ENCODE measurements at regions not wholly inside any gene's neighbourhood (a gene's known extent, or its start where the extent isn't known, plus 50 kb on each side); places are given as distances from the start of the nearest gene placed in this dataset.
A peak's percentile ranks its signal among the peaks of the same experiment; 100 is the strongest.
"Not testable (repeated sequence)": the region's sequence is repeated elsewhere in the genome, so short reads cannot be mapped to it uniquely, and the experiment has no call there.

DNA sequence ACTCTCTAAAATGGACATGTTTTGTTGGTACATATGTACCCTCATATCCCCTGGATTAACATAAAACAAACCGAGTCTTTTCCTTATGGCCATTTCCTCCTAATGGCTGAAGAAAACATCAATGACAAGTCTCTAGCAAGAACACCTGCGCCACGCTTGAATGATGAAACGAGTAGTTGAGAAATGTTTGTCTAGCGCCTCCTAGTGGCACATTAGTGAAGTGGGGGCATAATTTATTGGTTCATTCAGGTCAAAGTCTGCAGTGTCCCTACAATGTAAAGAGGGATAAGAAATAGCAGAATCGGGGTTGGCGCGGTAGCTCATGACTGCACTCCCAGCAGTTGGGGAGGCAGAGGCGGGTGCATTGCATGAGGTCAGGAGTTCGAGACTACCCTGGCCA lies 391.8 kb upstream of the USP9Y start:
- intact Hi-C loops (cut with DNase I): no loop called here
- no peak for DNase-seq (ENCODE audit: extremely low spot score)
- H3K4me1 ChIP-seq: no peaks in the 10 kb centered on the region
- no peaks in the 10 kb centered on the region for H3K36me3 ChIP-seq
- no peak overlapping the region for H3K27ac ChIP-seq (replicated peaks in 1 of 4)
- TF ChIP-seq POLR2A (IDR thresholded peaks at IDR 0.05; ENCODE audit: low read depth) (no peak), CTCF (IDR thresholded peaks at IDR 0.05) (peak in 1 of 3 experiments; percentile 2), EP300 (IDR thresholded peaks at IDR 0.05) (no peak), POLR2AphosphoS5 (IDR thresholded peaks at IDR 0.05) (no peak)
- no CpG with 5 or more reads among the region's 10 CpGs for WGBS
- no peaks in the 10 kb centered on the region for H3K27me3 ChIP-seq
- no peaks in the 10 kb centered on the region for H3K9me3 ChIP-seq
- H3K4me3 ChIP-seq: no peak overlapping the region

GRCh38 chrY:12310832-12311231 lies 390.2 kb upstream of the USP9Y start:
- Histone ChIP-seq H3K9me3 (no peaks in the 10 kb centered on the region), H3K27ac (replicated peaks in 1 of 4) (no peak overlapping the region), H3K4me1 (no peaks in the 10 kb centered on the region), H3K36me3 (no peaks in the 10 kb centered on the region), H3K4me3 (no peak overlapping the region), H3K27me3 (no peaks in the 10 kb centered on the region)
- intact Hi-C loops (cut with DNase I): no loop called here
- WGBS: no CpG with 5 or more reads among the region's 5 CpGs
- TF ChIP-seq POLR2A (IDR thresholded peaks at IDR 0.05; ENCODE audit: low read depth) (no peak), POLR2AphosphoS5 (IDR thresholded peaks at IDR 0.05) (no peak), EP300 (IDR thresholded peaks at IDR 0.05) (no peak), CTCF (IDR thresholded peaks at IDR 0.05) (no peak)
- DNase-seq (ENCODE audit: extremely low spot score): no peak

- TF ChIP-seq EP300 (IDR thresholded peaks at IDR 0.05) (no peak), POLR2AphosphoS5 (IDR thresholded peaks at IDR 0.05) (no peak), POLR2A (IDR thresholded peaks at IDR 0.05; ENCODE audit: low read depth) (no peak), CTCF (IDR thresholded peaks at IDR 0.05) (no peak)
- Histone ChIP-seq H3K9me3 (no peaks in the 10 kb centered on the region), H3K4me3 (no peak overlapping the region), H3K27ac (replicated peaks in 1 of 4) (no peak overlapping the region), H3K27me3 (no peaks in the 10 kb centered on the region), H3K4me1 (no peaks in the 10 kb centered on the region), H3K36me3 (no peaks in the 10 kb centered on the region)
- DNase-seq (ENCODE audit: extremely low spot score): no peak
- intact Hi-C loops (cut with DNase I): no loop called here
- no CpG with 5 or more reads among the region's 7 CpGs for WGBS
Observed at GRCh38 chrY:12327751-12328150, 373.3 kb upstream of the USP9Y start.

DNA sequence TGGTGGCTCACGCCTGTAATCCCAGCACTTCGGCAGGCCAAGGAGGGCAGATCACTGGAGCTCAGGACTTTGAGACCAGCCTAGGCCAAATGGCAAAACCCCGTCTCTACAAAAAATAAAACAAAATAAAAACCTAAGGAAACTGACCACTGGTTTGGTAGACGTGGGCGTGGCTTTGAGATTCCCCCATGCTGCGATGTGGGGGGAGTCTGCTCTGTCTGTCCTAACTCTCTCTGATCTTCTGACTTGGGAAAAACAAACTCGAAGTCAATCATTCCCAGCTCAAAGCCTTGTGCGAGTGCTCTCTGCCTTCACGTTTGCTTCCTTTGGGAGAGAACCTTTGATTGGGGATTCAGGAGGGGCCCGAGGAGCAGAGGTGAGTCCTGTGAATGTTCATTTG lies 369.1 kb upstream of the USP9Y start:
- H3K27ac ChIP-seq (replicated peaks in 1 of 4); DNase-seq (ENCODE audit: extremely low spot score); H3K4me3 ChIP-seq; intact Hi-C loops (cut with DNase I); H3K9me3 ChIP-seq; H3K27me3 ChIP-seq; H3K4me1 ChIP-seq; H3K36me3 ChIP-seq: not testable (repeated sequence)
- WGBS: no CpG with 5 or more reads among the region's 10 CpGs

DNA sequence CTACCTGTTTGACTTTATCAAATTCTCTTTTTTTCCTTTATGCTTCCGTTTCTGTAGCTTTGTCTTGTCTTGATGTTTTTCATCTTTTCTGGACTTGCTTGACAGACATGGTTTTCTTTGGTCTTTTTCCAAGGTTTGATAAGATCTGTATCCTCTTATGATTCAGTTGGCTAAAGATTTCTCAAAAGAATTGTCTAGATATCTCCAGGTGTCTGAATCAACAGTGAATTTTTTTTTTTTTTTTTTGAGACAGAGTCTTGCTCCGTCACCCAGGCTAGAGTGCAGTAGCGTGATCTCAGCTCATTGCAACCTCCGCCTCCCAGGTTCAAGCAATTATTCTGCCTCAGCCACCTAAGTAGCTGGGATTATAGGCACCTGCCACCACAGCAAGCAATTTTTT lies 357.8 kb upstream of the USP9Y start:
- H3K4me1 ChIP-seq: no peaks in the 10 kb centered on the region
- TF ChIP-seq POLR2AphosphoS5 (IDR thresholded peaks at IDR 0.05) (no peak), POLR2A (IDR thresholded peaks at IDR 0.05; ENCODE audit: low read depth) (no peak), CTCF (IDR thresholded peaks at IDR 0.05) (no peak), EP300 (IDR thresholded peaks at IDR 0.05) (no peak)
- H3K4me3 ChIP-seq: no peak overlapping the region
- H3K27me3 ChIP-seq: no peaks in the 10 kb centered on the region
- H3K9me3 ChIP-seq: no peaks in the 10 kb centered on the region
- no peak overlapping the region for H3K27ac ChIP-seq (replicated peaks in 1 of 4)
- no peaks in the 10 kb centered on the region for H3K36me3 ChIP-seq
- intact Hi-C loops (cut with DNase I): no loop called here
- no CpG with 5 or more reads among the region's 4 CpGs for WGBS
- DNase-seq (ENCODE audit: extremely low spot score): no peak
